CD4-positive, alpha-beta memory T cell (primary cell): ENCODE measurements at regions not wholly inside any gene's neighbourhood (a gene's known extent, or its start where the extent isn't known, plus 50 kb on each side); places are given as distances from the start of the nearest gene placed in this dataset.

Source experiments
- CTCF ChIA-PET: fragments of 350-600 bp; sonication (Branson Sonifier 250); formaldehyde crosslinking; loops from one replicate; lab custom pipeline; 2021; ENCODE audit warnings: inconsistent platforms; ENCODE audit not compliant: partially characterized antibody; lab: Charles Lee
- POLR2A ChIA-PET: fragments of 350-600 bp; sonication (Branson Sonifier 250); formaldehyde crosslinking; loops from one replicate; lab custom pipeline; 2021; ENCODE audit not compliant: partially characterized antibody; lab: Charles Lee
- DNase-seq, 5 donors: peaks; one replicate each; pipeline versions ENCODE4 v3.0.0 to v3.0.0-alpha.2; 2020 to 2022; ENCODE audit warnings: mixed read lengths in 1 of 5
- H3K27ac ChIP-seq: one replicate; pipeline ENCODE4 v1.7.0; 2013; ENCODE audit warnings: low read depth, low read length
- H3K27me3 ChIP-seq: 2 replicates; pipeline ENCODE4 v1.7.0; 2013; ENCODE audit warnings: mild to moderate bottlenecking, low read length, moderate library complexity; ENCODE audit not compliant: insufficient read depth
- H3K36me3 ChIP-seq: 2 replicates; pipeline ENCODE4 v1.7.0; 2013; ENCODE audit warnings: mild to moderate bottlenecking, low read length, moderate library complexity; ENCODE audit not compliant: insufficient read depth
- H3K4me1 ChIP-seq: 2 replicates; pipeline ENCODE4 v1.7.0; 2013; ENCODE audit warnings: mild to moderate bottlenecking, low read length, moderate library complexity; ENCODE audit not compliant: insufficient read depth
- H3K4me3 ChIP-seq, 2 donors: one replicate each; pipeline ENCODE4 v1.7.0; 2013; ENCODE audit warnings: low read length in 2 of 2, mild to moderate bottlenecking in 1 of 2
- H3K9me3 ChIP-seq, 2 donors: one replicate each; pipeline ENCODE4 v1.7.0; 2013; ENCODE audit warnings: low read length in 2 of 2, control low read depth in 1 of 2; ENCODE audit not compliant: control insufficient read depth in 1 of 2
- H3K27ac Mint-ChIP-seq, 7 donors: one replicate each; pipeline ENCODE4 v1.8.0; 2020 to 2021; ENCODE audit warnings: mixed read lengths in 7 of 7, mild to moderate bottlenecking in 6 of 7, inconsistent platforms in 3 of 7, moderate library complexity in 3 of 7
- H3K27me3 Mint-ChIP-seq, 2 donors: one replicate each; pipeline ENCODE4 v1.8.0; 2020 to 2021; ENCODE audit warnings: mixed read lengths in 2 of 2
- H3K36me3 Mint-ChIP-seq, 2 donors: one replicate each; pipeline ENCODE4 v1.8.0; 2020 to 2021; ENCODE audit warnings: mixed read lengths in 2 of 2, inconsistent platforms in 1 of 2, mild to moderate bottlenecking in 1 of 2
- H3K4me1 Mint-ChIP-seq, 4 donors: one replicate each; pipeline ENCODE4 v1.8.0; 2020 to 2021; ENCODE audit warnings: mixed read lengths in 4 of 4, mild to moderate bottlenecking in 1 of 4
- H3K4me3 Mint-ChIP-seq, 8 donors: one replicate each; pipeline ENCODE4 v1.8.0; 2020 to 2021; ENCODE audit warnings: mixed read lengths in 8 of 8, mild to moderate bottlenecking in 7 of 8, moderate library complexity in 6 of 8, inconsistent platforms in 3 of 8
- H3K9me3 Mint-ChIP-seq, 8 donors: one replicate each; pipeline ENCODE4 v1.8.0; 2020 to 2021; ENCODE audit warnings: mixed read lengths in 8 of 8, mild to moderate bottlenecking in 5 of 8, inconsistent platforms in 3 of 8, moderate library complexity in 1 of 8
- intact Hi-C: fragments of 100-400 bp; cut with micrococcal nuclease; formaldehyde crosslinking; loops from one replicate; pipeline ENCODE4 v1.15.1; 2023

DNA sequence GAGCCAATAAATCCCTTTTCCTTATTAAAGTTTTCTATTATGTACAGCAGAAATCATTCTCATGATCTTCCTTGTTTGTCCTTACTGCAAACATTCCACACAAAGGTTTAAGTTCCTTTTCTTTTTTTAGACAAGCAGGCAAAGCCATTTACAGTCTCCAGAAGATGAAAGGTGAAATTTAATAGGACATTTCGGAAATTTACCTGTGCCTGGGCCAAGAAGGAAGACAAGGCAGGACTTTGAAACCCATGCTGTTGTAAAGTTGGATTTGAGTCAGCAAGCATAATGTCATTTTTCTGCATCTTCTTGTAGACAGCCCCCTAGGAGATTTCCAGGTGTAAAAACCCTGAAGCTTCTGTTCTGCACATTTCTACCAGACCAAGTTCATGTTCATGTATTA lies 188.1 kb downstream of the PAPSS1 start:
- Mint-ChIP-seq H3K27ac (no peak overlapping the region), H3K36me3 (no peaks in the 10 kb centered on the region), H3K4me3 (no peak overlapping the region), H3K9me3 (peaks cover 0 to 4% (median 0%) of the 10 kb centered on the region in 8 donors), H3K4me1 (no peaks in the 10 kb centered on the region), H3K27me3 (peaks cover 0 to 2% of the 10 kb centered on the region in 2 donors)
- ChIA-PET CTCF (no interaction called here), POLR2A (no interaction called here)
- DNase-seq, result no peak
- Histone ChIP-seq H3K27ac (no peak overlapping the region), H3K4me3 (no peak overlapping the region), H3K9me3 (no peaks in the 10 kb centered on the region), H3K4me1 (no peaks in the 10 kb centered on the region), H3K27me3 (no peaks in the 10 kb centered on the region), H3K36me3 (no peaks in the 10 kb centered on the region)
- intact Hi-C loops, result no loop called here

DNA sequence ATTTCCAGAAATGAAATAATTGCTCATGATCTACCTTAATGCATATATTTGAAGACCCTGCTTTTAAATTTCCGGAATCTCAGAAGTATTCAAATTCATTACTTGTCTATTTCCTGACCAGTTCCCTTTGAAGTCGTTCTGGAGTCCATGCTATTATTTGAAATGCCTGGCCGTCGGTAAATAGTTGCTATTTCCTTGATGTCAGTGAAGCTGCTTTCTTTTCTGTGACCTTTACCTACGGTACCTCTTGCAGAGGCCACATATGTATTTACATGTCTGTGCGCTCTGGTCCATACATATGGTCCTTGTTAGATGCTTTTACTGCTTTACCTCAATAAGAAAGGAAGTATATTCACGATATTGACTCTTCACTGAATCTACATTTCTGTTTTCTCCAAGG lies 199.7 kb downstream of the PAPSS1 start:
- Histone ChIP-seq H3K36me3 (no peaks in the 10 kb centered on the region), H3K4me1 (no peaks in the 10 kb centered on the region), H3K27me3 (no peaks in the 10 kb centered on the region), H3K9me3 (no peaks in the 10 kb centered on the region), H3K4me3 (no peak overlapping the region), H3K27ac (no peak overlapping the region)
- POLR2A ChIA-PET, result no interaction called here
- intact Hi-C loops, result no loop called here
- H3K27me3 Mint-ChIP-seq, result peaks cover 0 to 2% of the 10 kb centered on the region in 2 donors
- no peak overlapping the region for H3K27ac Mint-ChIP-seq
- H3K36me3 Mint-ChIP-seq, result no peaks in the 10 kb centered on the region
- peaks cover 0 to 3% (median 0%) of the 10 kb centered on the region in 8 donors for H3K9me3 Mint-ChIP-seq
- CTCF ChIA-PET, result no interaction called here
- no peak overlapping the region for H3K4me3 Mint-ChIP-seq
- DNase-seq, result no peak
- H3K4me1 Mint-ChIP-seq, result no peaks in the 10 kb centered on the region

DNA sequence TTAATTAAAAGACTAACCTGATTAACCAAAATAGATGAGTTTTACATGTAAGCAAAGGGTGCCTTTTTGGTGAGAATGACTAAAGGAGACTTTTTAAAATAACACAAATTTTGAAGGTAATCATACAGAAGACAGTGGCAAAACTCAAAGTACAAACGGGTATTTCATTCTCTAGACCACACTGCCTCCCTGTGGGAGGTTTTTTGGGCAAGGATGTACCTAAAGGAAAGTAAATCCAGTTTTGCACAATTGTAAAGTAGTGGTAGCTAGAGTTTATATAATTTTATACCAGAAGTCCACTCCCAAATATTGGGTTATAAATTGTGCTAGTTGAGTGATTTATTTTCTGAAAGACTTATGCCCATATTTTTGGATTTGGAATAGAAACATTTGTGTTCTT lies 201.0 kb downstream of the PAPSS1 start:
- peaks cover 0 to 3% (median 0%) of the 10 kb centered on the region in 8 donors for H3K9me3 Mint-ChIP-seq
- H3K27ac Mint-ChIP-seq, result no peak overlapping the region
- Histone ChIP-seq H3K36me3 (no peaks in the 10 kb centered on the region), H3K4me1 (no peaks in the 10 kb centered on the region), H3K27me3 (no peaks in the 10 kb centered on the region), H3K9me3 (no peaks in the 10 kb centered on the region), H3K27ac (no peak overlapping the region), H3K4me3 (no peak overlapping the region)
- no peaks in the 10 kb centered on the region for H3K36me3 Mint-ChIP-seq
- intact Hi-C loops, result no loop called here
- H3K4me1 Mint-ChIP-seq, result no peaks in the 10 kb centered on the region
- ChIA-PET CTCF (no interaction called here), POLR2A (no interaction called here)
- H3K27me3 Mint-ChIP-seq, result peaks cover 2% of the 10 kb centered on the region in 2 donors
- DNase-seq, result no peak
- no peak overlapping the region for H3K4me3 Mint-ChIP-seq

DNA sequence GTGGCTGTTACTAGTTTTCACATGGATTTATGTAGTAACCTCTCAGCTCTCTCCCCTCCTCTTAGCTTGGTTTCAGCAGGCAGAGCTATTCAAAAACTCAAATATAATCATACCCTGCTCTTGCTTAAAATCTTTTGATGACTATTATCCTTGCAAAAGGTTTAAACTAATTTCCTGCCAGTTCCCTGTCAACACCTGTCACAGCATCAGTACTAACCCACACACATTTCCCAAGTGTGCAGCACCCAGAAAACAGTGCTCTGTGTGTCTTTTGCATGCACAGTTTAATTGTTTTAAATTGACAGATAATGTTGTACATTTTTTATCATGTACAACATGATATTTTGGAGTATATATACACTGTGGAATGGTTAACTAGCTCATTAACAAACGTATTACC lies 202.0 kb downstream of the PAPSS1 start:
- Histone ChIP-seq H3K9me3 (no peaks in the 10 kb centered on the region), H3K4me3 (no peak overlapping the region), H3K36me3 (no peaks in the 10 kb centered on the region), H3K27ac (no peak overlapping the region), H3K4me1 (no peaks in the 10 kb centered on the region), H3K27me3 (no peaks in the 10 kb centered on the region)
- Mint-ChIP-seq H3K9me3 (peaks cover 0 to 3% (median 0%) of the 10 kb centered on the region in 8 donors), H3K4me3 (no peak overlapping the region), H3K27me3 (peaks cover 0 to 2% of the 10 kb centered on the region in 2 donors), H3K4me1 (no peaks in the 10 kb centered on the region), H3K27ac (no peak overlapping the region), H3K36me3 (no peaks in the 10 kb centered on the region)
- CTCF ChIA-PET, result no interaction called here
- POLR2A ChIA-PET, result no interaction called here
- intact Hi-C loops, result no loop called here
- no peak for DNase-seq

DNA sequence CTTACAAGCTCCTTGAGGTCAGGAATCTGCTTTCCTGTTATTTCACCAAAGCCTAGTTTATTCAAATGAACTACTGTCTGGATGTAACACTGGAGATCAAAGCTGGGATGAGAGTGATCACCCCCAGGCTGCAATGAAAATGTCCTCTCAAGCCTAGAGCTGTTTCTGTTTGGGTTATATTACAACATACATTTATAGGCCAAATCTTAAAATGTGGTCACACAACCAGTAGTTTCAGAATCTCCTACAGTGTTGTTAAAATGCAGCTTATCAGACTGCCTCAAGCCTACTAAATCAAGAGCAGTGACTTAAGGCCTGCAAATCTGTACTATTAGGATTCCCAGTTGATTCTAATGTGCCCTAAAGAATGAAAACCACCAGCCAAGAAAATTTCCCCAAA lies 207.5 kb downstream of the PAPSS1 start:
- H3K4me1 Mint-ChIP-seq, result no peaks in the 10 kb centered on the region
- no peak for DNase-seq
- no peak overlapping the region for H3K27ac Mint-ChIP-seq
- peaks cover 0 to 3% (median 0%) of the 10 kb centered on the region in 8 donors for H3K9me3 Mint-ChIP-seq
- peaks cover 0 to 2% of the 10 kb centered on the region in 2 donors for H3K27me3 Mint-ChIP-seq
- Histone ChIP-seq H3K4me3 (no peak overlapping the region), H3K27me3 (no peaks in the 10 kb centered on the region), H3K27ac (no peak overlapping the region), H3K4me1 (no peaks in the 10 kb centered on the region), H3K36me3 (no peaks in the 10 kb centered on the region), H3K9me3 (no peaks in the 10 kb centered on the region)
- CTCF ChIA-PET, result no interaction called here
- H3K36me3 Mint-ChIP-seq, result no peaks in the 10 kb centered on the region
- intact Hi-C loops, result no loop called here
- POLR2A ChIA-PET, result no interaction called here
- no peak overlapping the region for H3K4me3 Mint-ChIP-seq

DNA sequence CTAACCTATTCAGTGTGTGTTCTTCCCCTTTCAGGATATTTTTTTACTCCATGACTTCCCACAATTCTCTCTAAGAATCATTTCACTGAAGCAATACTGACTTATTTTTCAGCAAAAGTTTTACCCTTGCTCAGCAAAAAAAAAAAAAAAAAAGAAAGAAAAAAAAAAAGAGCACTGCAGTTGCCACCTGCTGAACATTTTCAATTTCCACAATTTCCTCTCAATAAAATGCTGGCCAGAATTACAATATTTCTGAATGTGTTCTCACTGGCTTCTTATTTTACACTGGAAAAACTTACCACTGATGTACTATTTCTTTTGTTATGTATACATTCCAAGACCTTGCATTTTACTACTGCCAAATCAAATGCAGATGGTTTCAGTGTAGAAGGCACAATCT lies 210.4 kb downstream of the PAPSS1 start:
- no peaks in the 10 kb centered on the region for H3K4me1 ChIP-seq
- no peak overlapping the region for H3K4me3 Mint-ChIP-seq
- no peaks in the 10 kb centered on the region for H3K36me3 Mint-ChIP-seq
- H3K4me3 ChIP-seq, result no peak overlapping the region
- no peak for DNase-seq
- H3K9me3 ChIP-seq, result no peaks in the 10 kb centered on the region
- H3K27me3 Mint-ChIP-seq, result peaks cover 4 to 6% of the 10 kb centered on the region in 2 donors
- POLR2A ChIA-PET, result no interaction called here
- no peak overlapping the region for H3K27ac ChIP-seq
- CTCF ChIA-PET, result no interaction called here
- intact Hi-C loops, result no loop called here
- H3K9me3 Mint-ChIP-seq, result peaks cover 0 to 2% (median under 1%) of the 10 kb centered on the region in 8 donors
- H3K36me3 ChIP-seq, result no peaks in the 10 kb centered on the region
- no peak overlapping the region for H3K27ac Mint-ChIP-seq
- no peaks in the 10 kb centered on the region for H3K4me1 Mint-ChIP-seq
- no peaks in the 10 kb centered on the region for H3K27me3 ChIP-seq

DNA sequence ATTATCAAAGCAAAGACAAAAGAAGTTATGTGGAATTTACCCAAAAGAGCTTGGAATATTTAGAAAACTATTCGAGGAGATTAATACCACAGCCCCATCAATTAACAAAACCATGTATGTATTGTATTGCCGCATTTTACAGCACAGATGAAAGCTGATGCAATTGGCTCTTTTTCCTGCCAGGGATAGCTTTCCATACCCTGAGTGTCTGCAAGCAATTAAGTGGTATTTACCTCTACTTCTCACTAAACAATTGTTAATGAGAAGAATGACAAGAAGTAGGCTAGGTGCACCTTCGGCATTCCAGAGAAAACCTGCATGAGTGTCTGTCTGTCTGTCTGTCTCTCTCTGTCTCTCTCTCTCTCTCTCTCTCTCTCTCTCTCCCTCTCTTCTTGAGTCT lies 219.5 kb downstream of the PAPSS1 start:
- Histone ChIP-seq H3K9me3 (no peaks in the 10 kb centered on the region), H3K27me3 (no peaks in the 10 kb centered on the region), H3K36me3 (no peaks in the 10 kb centered on the region), H3K4me3 (no peak overlapping the region), H3K27ac (no peak overlapping the region), H3K4me1 (no peaks in the 10 kb centered on the region)
- no peaks in the 10 kb centered on the region for H3K36me3 Mint-ChIP-seq
- H3K9me3 Mint-ChIP-seq, result peaks cover 0 to 14% (median 9%) of the 10 kb centered on the region in 8 donors
- no peak overlapping the region for H3K4me3 Mint-ChIP-seq
- H3K4me1 Mint-ChIP-seq, result no peaks in the 10 kb centered on the region
- H3K27me3 Mint-ChIP-seq, result peaks cover 2 to 4% of the 10 kb centered on the region in 2 donors
- DNase-seq, result no peak
- ChIA-PET POLR2A (no interaction called here), CTCF (no interaction called here)
- no peak overlapping the region for H3K27ac Mint-ChIP-seq
- intact Hi-C loops, result no loop called here

DNA sequence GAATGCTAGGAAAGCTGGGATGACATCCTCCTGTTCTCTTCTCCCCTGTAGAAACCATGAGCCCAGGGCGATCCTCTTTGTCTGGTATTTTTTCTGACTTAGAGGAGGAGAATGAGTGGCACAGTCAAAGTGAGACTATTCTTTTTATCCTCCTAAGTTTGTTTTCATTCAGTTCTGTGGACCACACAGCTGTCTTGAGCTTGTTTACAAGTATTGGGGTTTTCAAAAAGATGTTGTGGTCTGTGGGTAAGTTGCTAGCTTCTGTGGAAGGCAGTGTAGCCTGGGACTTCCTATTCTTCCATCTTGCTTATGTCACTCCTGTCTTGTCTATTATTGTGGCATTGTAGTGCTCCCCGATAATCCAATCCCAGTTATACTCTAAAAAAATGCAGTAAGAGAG lies 223.0 kb downstream of the PAPSS1 start:
- no peaks in the 10 kb centered on the region for H3K9me3 ChIP-seq
- no peak for DNase-seq
- no peaks in the 10 kb centered on the region for H3K27me3 ChIP-seq
- Mint-ChIP-seq H3K27me3 (peaks cover 2 to 4% of the 10 kb centered on the region in 2 donors), H3K4me1 (no peaks in the 10 kb centered on the region), H3K4me3 (no peak overlapping the region), H3K36me3 (no peaks in the 10 kb centered on the region), H3K9me3 (peaks cover 0 to 21% (median 10%) of the 10 kb centered on the region in 8 donors), H3K27ac (no peak overlapping the region)
- intact Hi-C loops, result no loop called here
- H3K36me3 ChIP-seq, result no peaks in the 10 kb centered on the region
- H3K4me1 ChIP-seq, result no peaks in the 10 kb centered on the region
- H3K27ac ChIP-seq, result no peak overlapping the region
- ChIA-PET POLR2A (no interaction called here), CTCF (no interaction called here)
- H3K4me3 ChIP-seq, result no peak overlapping the region
